H9 (cell line): ENCODE measurements at regions not wholly inside any gene's neighbourhood (a gene's known extent, or its start where the extent isn't known, plus 50 kb on each side); places are given as distances from the start of the nearest gene placed in this dataset.

ENCODE experiments used
- DNase-seq: peaks from one replicate; pipeline ENCODE4 v3.0.0-alpha.2; 2017
- H2AFZ ChIP-seq: one replicate; pipeline ENCODE4 v1.6.1; 2013; ENCODE audit warnings: mild to moderate bottlenecking, low read length, control low read depth, moderate library complexity
- H2AK5ac ChIP-seq: 2 replicates; pipeline ENCODE4 v1.6.1; 2013; ENCODE audit warnings: low read length, control low read depth, mixed read lengths; ENCODE audit not compliant: insufficient read length
- H2BK120ac ChIP-seq: one replicate; pipeline ENCODE4 v1.6.1; 2013; ENCODE audit warnings: low read depth, mild to moderate bottlenecking, low read length, control low read depth, inconsistent platforms; ENCODE audit not compliant: poor library complexity, severe bottlenecking
- H2BK12ac ChIP-seq: 2 replicates; pipeline ENCODE4 v1.6.1; 2013; ENCODE audit warnings: low read length, control low read depth, mixed read lengths, low read depth; ENCODE audit not compliant: insufficient read length
- H2BK15ac ChIP-seq: 2 replicates; pipeline ENCODE4 v1.6.1; 2013; ENCODE audit warnings: low read depth, low read length, control low read depth
- H2BK20ac ChIP-seq: one replicate; pipeline ENCODE4 v1.6.1; 2013; ENCODE audit warnings: low read depth, mild to moderate bottlenecking, low read length, control low read depth, inconsistent platforms; ENCODE audit not compliant: poor library complexity, severe bottlenecking
- H2BK5ac ChIP-seq: 2 replicates; pipeline ENCODE4 v1.6.1; 2013; ENCODE audit warnings: low read length, control low read depth, mixed read lengths; ENCODE audit not compliant: insufficient read length
- H3K14ac ChIP-seq: 2 replicates; pipeline ENCODE4 v1.6.1; 2013; ENCODE audit warnings: low read length, control low read depth; ENCODE audit not compliant: insufficient read depth
- H3K18ac ChIP-seq: 2 replicates; pipeline ENCODE4 v1.6.1; 2013; ENCODE audit warnings: low read depth, mild to moderate bottlenecking, mixed read lengths, low read length, control low read depth; ENCODE audit not compliant: insufficient read length
- H3K23ac ChIP-seq: 2 replicates; pipeline ENCODE4 v1.6.1; 2013; ENCODE audit warnings: low read length, control low read depth, mixed read lengths, low read depth; ENCODE audit not compliant: insufficient read length
- H3K23me2 ChIP-seq: 2 replicates; pipeline ENCODE4 v1.6.1; 2013; ENCODE audit warnings: low read depth, mild to moderate bottlenecking, mixed read lengths, low read length, control low read depth; ENCODE audit not compliant: insufficient read length, poor library complexity, severe bottlenecking
- H3K27ac ChIP-seq: 2 replicates; pipeline ENCODE4 v1.5.1; 2013; ENCODE audit warnings: low read length, control low read depth, mixed read lengths, low read depth; ENCODE audit not compliant: insufficient read length
- H3K27me3 ChIP-seq: 2 replicates; pipeline ENCODE4 v1.6.1; 2013; ENCODE audit warnings: low read length, control low read depth, inconsistent platforms; ENCODE audit not compliant: insufficient read depth
- H3K4ac ChIP-seq: 2 replicates; pipeline ENCODE4 v1.6.1; 2013; ENCODE audit warnings: low read depth, mild to moderate bottlenecking, control low read depth, inconsistent platforms, low read length, moderate library complexity
- H3K4me1 ChIP-seq: 2 replicates; pipeline ENCODE4 v1.6.1; 2013; ENCODE audit warnings: low read length, control low read depth, inconsistent platforms; ENCODE audit not compliant: insufficient read depth
- H3K4me2 ChIP-seq: 2 replicates; pipeline ENCODE4 v1.6.1; 2013; ENCODE audit warnings: low read length, control low read depth, mixed read lengths; ENCODE audit not compliant: insufficient read length, insufficient read depth
- H3K56ac ChIP-seq: 2 replicates; pipeline ENCODE4 v1.6.1; 2013; ENCODE audit warnings: low read depth, mild to moderate bottlenecking, mixed read lengths, low read length, control low read depth; ENCODE audit not compliant: insufficient read length
- H3K79me1 ChIP-seq: 2 replicates; pipeline ENCODE4 v1.6.1; 2013; ENCODE audit warnings: low read depth, mild to moderate bottlenecking, moderate library complexity, low read length, control low read depth, inconsistent platforms; ENCODE audit not compliant: insufficient read depth, poor library complexity, severe bottlenecking
- H3K79me2 ChIP-seq: 2 replicates; pipeline ENCODE4 v1.6.1; 2013; ENCODE audit warnings: low read length, control low read depth, inconsistent platforms; ENCODE audit not compliant: insufficient read depth
- H3K9ac ChIP-seq: 2 replicates; pipeline ENCODE4 v1.6.1; 2013; ENCODE audit warnings: low read length, control low read depth, mixed read lengths; ENCODE audit not compliant: insufficient read length; ENCODE audit errors: extremely low read depth
- H3K9me3 ChIP-seq: one replicate; pipeline ENCODE4 v1.6.1; 2013; ENCODE audit warnings: low read depth, low read length, inconsistent platforms; ENCODE audit not compliant: control insufficient read depth
- H3T11ph ChIP-seq: one replicate; pipeline ENCODE4 v1.6.1; 2013; ENCODE audit warnings: mild to moderate bottlenecking, low read length, control low read depth, inconsistent platforms
- H4K20me1 ChIP-seq: one replicate; pipeline ENCODE4 v1.6.1; 2013; ENCODE audit not compliant: control insufficient read depth, insufficient read length, insufficient read depth
- H4K5ac ChIP-seq: 2 replicates; pipeline ENCODE4 v1.6.1; 2013; ENCODE audit warnings: low read depth, mild to moderate bottlenecking, mixed read lengths, low read length, control low read depth; ENCODE audit not compliant: insufficient read length
- H4K8ac ChIP-seq: replicated peaks from 2 replicates; pipeline ENCODE4 v1.6.1; 2013; ENCODE audit warnings: low read length, control low read depth, mixed read lengths, low read depth; ENCODE audit not compliant: insufficient read length
- H4K91ac ChIP-seq: 2 replicates; pipeline ENCODE4 v1.6.1; 2013; ENCODE audit warnings: low read depth, mild to moderate bottlenecking, moderate library complexity, mixed read lengths, low read length, control low read depth; ENCODE audit not compliant: insufficient read length
- H3K27ac Mint-ChIP-seq, 3 experiments: 2 replicates in 2 of 3; 3 replicates in 1 of 3; pipeline ENCODE4 v1.8.0; 2020 to 2021; ENCODE audit warnings: mixed read lengths in 3 of 3, mild to moderate bottlenecking in 1 of 3, moderate library complexity in 1 of 3
- H3K27me3 Mint-ChIP-seq: 2 replicates; pipeline ENCODE4 v1.8.0; 2021; ENCODE audit warnings: low read depth, mild to moderate bottlenecking, moderate library complexity, mixed read lengths
- H3K36me3 Mint-ChIP-seq, 3 experiments: 2 replicates in 2 of 3; 3 replicates in 1 of 3; pipeline ENCODE4 v1.8.0; 2020 to 2021; ENCODE audit warnings: low read depth in 3 of 3, mixed read lengths in 3 of 3; ENCODE audit not compliant: insufficient read depth in 1 of 3
- H3K4me1 Mint-ChIP-seq, 2 experiments: 2 replicates each; pipeline ENCODE4 v1.8.0; 2020; ENCODE audit warnings: mixed read lengths in 2 of 2
- H3K4me3 Mint-ChIP-seq, 2 experiments: 2 replicates in 1 of 2; 3 replicates in 1 of 2; pipeline ENCODE4 v1.8.0; 2020 to 2021; ENCODE audit warnings: mild to moderate bottlenecking in 2 of 2, mixed read lengths in 2 of 2, moderate library complexity in 1 of 2
- H3K9me3 Mint-ChIP-seq, 2 experiments: 2 replicates in 1 of 2; 3 replicates in 1 of 2; pipeline ENCODE4 v1.8.0; 2020; ENCODE audit warnings: mild to moderate bottlenecking in 2 of 2, mixed read lengths in 2 of 2, moderate library complexity in 1 of 2
- CTCF ChIP-seq: fragments of 200-600 bp; sonication (generic); conservative IDR thresholded peaks from 3 replicates; pipeline ENCODE4 v1.8.0; 2021; ENCODE audit warnings: antibody characterized with exemption, mild to moderate bottlenecking
- WGBS: extraction: QIAGEN DNeasy Blood & Tissue Kit; methylation state at CpG from one replicate; pipeline ENCODE4 v1.1.7; 2013; ENCODE audit warnings: missing lambda C conversion rate, low lambda C conversion rate, mixed read lengths; ENCODE audit not compliant: insufficient read length; ENCODE audit errors: extremely low coverage; 5-methylcytosine and 5-hydroxymethylcytosine counted together

DNA sequence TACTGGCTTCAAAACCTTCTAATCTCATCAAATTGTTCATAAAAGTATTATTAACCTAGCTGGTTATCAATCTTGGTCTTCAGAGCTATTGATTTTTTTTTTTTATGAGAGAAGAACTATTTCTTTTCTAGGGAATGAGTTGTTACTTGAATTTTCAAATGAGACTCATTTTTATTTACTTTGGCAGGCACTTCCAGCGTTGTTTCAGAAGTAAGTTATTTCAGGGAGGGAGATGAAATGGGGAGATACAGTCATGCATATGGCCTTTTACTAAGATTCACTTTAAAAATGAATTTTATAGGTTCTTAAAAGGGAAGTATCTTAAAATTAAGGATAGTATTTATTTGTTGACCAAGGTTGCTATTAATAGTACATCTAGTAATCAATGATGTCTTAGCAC lies 129.6 kb downstream of the IZUMO3 start:
- Mint-ChIP-seq H3K27ac (no peak overlapping the region), H3K4me1 (no peaks in the 10 kb centered on the region), H3K27me3 (no peaks in the 10 kb centered on the region), H3K36me3 (no peaks in the 10 kb centered on the region; a peak in 1 of 7 replicates), H3K9me3 (0 out of 5 replicates have a peak, but pooled peaks cover 0 to under 1% of the 10 kb centered on the region in 2 experiments), H3K4me3 (no peak overlapping the region)
- Histone ChIP-seq H2BK12ac (no peak overlapping the region), H2BK20ac (no peak overlapping the region), H3K9me3 (no peaks in the 10 kb centered on the region), H3K18ac (no peak overlapping the region), H3K4ac (no peak overlapping the region), H2AFZ (no peak overlapping the region), H3K9ac (no peak overlapping the region), H3K27me3 (no peaks in the 10 kb centered on the region), H3K4me2 (no peak overlapping the region), H2AK5ac (no peak overlapping the region), H3K79me2 (no peaks in the 10 kb centered on the region), H4K5ac (no peak overlapping the region), H4K8ac (no peak overlapping the region), H2BK15ac (no peak overlapping the region), H3K4me1 (no peaks in the 10 kb centered on the region), H3K14ac (no peak overlapping the region), H3K23me2 (no peaks in the 10 kb centered on the region), H4K20me1 (no peaks in the 10 kb centered on the region), H3K27ac (no peak overlapping the region), H3K56ac (no peak overlapping the region), H3T11ph (no peak overlapping the region), H2BK120ac (no peak overlapping the region), H3K23ac (no peak overlapping the region), H4K91ac (no peak overlapping the region), H2BK5ac (no peak overlapping the region), H3K79me1 (no peaks in the 10 kb centered on the region)
- DNase-seq, result no peak
- no peak for TF ChIP-seq CTCF
- no CpG with 5 or more reads among the region's 1 CpG for WGBS
